K562 (cell line): ENCODE measurements at regions not wholly inside any gene's neighbourhood (a gene's known extent, or its start where the extent isn't known, plus 50 kb on each side); places are given as distances from the start of the nearest gene placed in this dataset.

Experiments used
- ATAC-seq: fragments of 200-7000 bp; cut with Tn5 transposase; 3 replicates; pipeline ENCODE4 v1.9.1; 2020; ENCODE audit warnings: moderate library complexity
- BruUV-seq: library from RNA; stranded (reverse); fragments of 400-500 nt; replicated peaks from 2 replicates; lab custom pipeline; 2021; lab: Mats Ljungman, UMichigan
- CTCF ChIA-PET: fragments of 300-600 bp; formaldehyde crosslinking; extraction: SDS; loops from one replicate; lab custom pipeline; 2021; ENCODE audit warnings: low intra/inter-chr PET ratio; lab: Yijun Ruan, JAX
- POLR2A ChIA-PET: fragments of 300-600, 350-650 bp; sonication (Branson Sonifier 250); formaldehyde crosslinking; extraction: SDS; loops from one replicate; lab custom pipeline; 2021; ENCODE audit warnings: antibody characterized with exemption, inconsistent platforms; lab: Yijun Ruan, JAX
- DNase-seq, 4 experiments: peaks; one replicate each; pipeline versions ENCODE4 v3.0.0 to v3.0.0-alpha.2; 2011 to 2018; ENCODE audit warnings: low spot score in 3 of 4, mixed read lengths in 3 of 4; ENCODE audit errors: extremely low read depth in 1 of 4
- FAIRE-seq: peaks from 2 replicates; lab custom pipeline; 2011; peaks lifted over from hg19 to GRCh38; lab: Jason Lieb, UNC
- H2AFZ ChIP-seq: 2 replicates; pipeline ENCODE4 v1.6.0; 2011; ENCODE audit warnings: low read depth, low read length, control low read depth, inconsistent platforms
- H3K27ac ChIP-seq: fragments of 200-600 bp; 3 replicates; pipeline ENCODE4 v1.8.0; 2011; ENCODE audit warnings: low read depth, mild to moderate bottlenecking, control low read depth, inconsistent platforms, low read length, moderate library complexity, mixed read lengths; ENCODE audit errors: extremely low read depth
- H3K27me3 ChIP-seq, 2 experiments: fragments of 300-600 bp in 1 of 2; 2 replicates in 1 of 2; 3 replicates in 1 of 2; pipeline versions ENCODE4 v1.6.0 to v1.8.0; 2011; ENCODE audit warnings: inconsistent platforms in 2 of 2, low read length in 2 of 2, mild to moderate bottlenecking in 1 of 2, mixed read lengths in 1 of 2, moderate library complexity in 1 of 2; ENCODE audit not compliant: control insufficient read depth in 2 of 2, insufficient read depth in 2 of 2
- H3K36me3 ChIP-seq: fragments of 300-600 bp; 3 replicates; pipeline ENCODE4 v1.8.0; 2011; ENCODE audit warnings: mild to moderate bottlenecking, low read length, inconsistent platforms; ENCODE audit not compliant: control insufficient read depth, insufficient read depth
- H3K4me1 ChIP-seq, 2 experiments: fragments of 200-600 bp in 1 of 2; replicated peaks in 1 of 2; 2 replicates in 1 of 2; 3 replicates in 1 of 2; pipeline versions ENCODE4 v1.5.1 to v1.8.0; 2011; ENCODE audit warnings: inconsistent platforms in 2 of 2, low read length in 2 of 2, mild to moderate bottlenecking in 1 of 2, mixed read lengths in 1 of 2, moderate library complexity in 1 of 2; ENCODE audit not compliant: control insufficient read depth in 2 of 2, insufficient read depth in 2 of 2
- H3K4me2 ChIP-seq: 2 replicates; pipeline ENCODE4 v1.6.1; 2011; ENCODE audit warnings: low read length, control low read depth, inconsistent platforms, mixed read lengths; ENCODE audit not compliant: insufficient read depth
- H3K4me3 ChIP-seq: fragments of 200-600 bp; sonication (generic), shearing (Covaris generic); 2 replicates; pipeline ENCODE4 v1.5.1; 2016; ENCODE audit warnings: control low read depth, inconsistent platforms
- H3K79me2 ChIP-seq: fragments of 200-600 bp; 3 replicates; pipeline ENCODE4 v1.8.0; 2011; ENCODE audit warnings: low read length, inconsistent platforms; ENCODE audit not compliant: control insufficient read depth, insufficient read depth
- H3K9ac ChIP-seq, 2 experiments: 2 replicates each; pipeline versions ENCODE4 v1.6.0 to v1.6.1; 2011; ENCODE audit warnings: low read depth in 2 of 2, low read length in 2 of 2, control low read depth in 1 of 2, inconsistent platforms in 1 of 2, mild to moderate bottlenecking in 1 of 2, mixed read lengths in 1 of 2; ENCODE audit not compliant: insufficient read depth in 1 of 2
- H3K9me1 ChIP-seq: one replicate; pipeline ENCODE4 v1.6.0; 2011; ENCODE audit warnings: inconsistent platforms, mild to moderate bottlenecking, low read length, moderate library complexity; ENCODE audit not compliant: control insufficient read depth, insufficient read depth
- H3K9me3 ChIP-seq: replicated peaks from 2 replicates; pipeline ENCODE4 v1.5.1; 2011; ENCODE audit warnings: low read depth, low read length, inconsistent platforms; ENCODE audit not compliant: control insufficient read depth, insufficient read depth
- H4K20me1 ChIP-seq: replicated peaks from 2 replicates; pipeline ENCODE4 v1.6.1; 2011; ENCODE audit warnings: low read length, inconsistent platforms, mixed read lengths; ENCODE audit not compliant: control insufficient read depth, insufficient read depth
- AFF4 ChIP-seq: sonication (generic); formaldehyde crosslinking; IDR thresholded peaks from 2 replicates; pipeline ENCODE4 v1.8.0; 2023; ENCODE audit warnings: mild to moderate bottlenecking, missing genetic modification reagents
- ARID3B ChIP-seq: fragments of 250-450 bp; sonication (Bioruptor Pico); IDR thresholded peaks from 2 replicates; pipeline ENCODE4 v1.4.0; 2020; ENCODE audit warnings: borderline replicate concordance
- CEBPG ChIP-seq, 3 experiments: fragments of 200-800 bp in 1 of 3; sonication (Bioruptor generic) in 1 of 3; sonication (generic) in 1 of 3; formaldehyde crosslinking in 1 of 3; IDR thresholded peaks in 2 of 3; conservative IDR thresholded peaks in 1 of 3; 2 replicates each; pipeline versions ENCODE4 v1.6.1 to v1.8.0; 2016 to 2022; ENCODE audit warnings: missing compliant biosample characterization in 2 of 3, missing genetic modification characterization in 2 of 3, mild to moderate bottlenecking in 1 of 3, missing genetic modification reagents in 1 of 3
- CHAMP1 ChIP-seq: fragments of 450-650 bp; IDR thresholded peaks from 2 replicates; pipeline ENCODE4 v1.6.1; 2016; ENCODE audit warnings: mild to moderate bottlenecking
- CTCF ChIP-seq, 3 experiments: IDR thresholded peaks in 2 of 3; conservative IDR thresholded peaks in 1 of 3; 2 replicates each; pipeline ENCODE4 v1.5.1; 2011 to 2012; ENCODE audit warnings: low read length in 3 of 3, mild to moderate bottlenecking in 3 of 3, control low read depth in 2 of 3, improper control_type of control experiment in 1 of 3, inconsistent platforms in 1 of 3, low read depth in 1 of 3, mixed read lengths in 1 of 3, moderate library complexity in 1 of 3; ENCODE audit not compliant: insufficient read depth in 2 of 3
- FOXP4 ChIP-seq: sonication (generic); formaldehyde crosslinking; IDR thresholded peaks from 2 replicates; pipeline ENCODE4 v1.8.0; 2022; ENCODE audit warnings: mild to moderate bottlenecking, missing genetic modification reagents, borderline replicate concordance
- ZNF764 ChIP-seq: fragments of 250-450 bp; sonication (Bioruptor Pico); IDR thresholded peaks from 2 replicates; pipeline ENCODE4 v1.4.0; 2020; ENCODE audit warnings: low read depth, mild to moderate bottlenecking, moderate library complexity
- WGBS: fragments of 100-300 bp; shearing (Covaris generic); methylation state at CpG from one replicate; pipeline ENCODE4 v1.1.6; 2016; ENCODE audit warnings: low coverage, mixed read lengths; ENCODE audit not compliant: insufficient coverage; ENCODE audit errors: missing lambda C conversion rate; 5-methylcytosine and 5-hydroxymethylcytosine counted together
- in situ Hi-C: fragments of 300-500 bp; cut with MboI; formaldehyde crosslinking; loops from 4 replicates; pipeline ENCODE4 v1.15.0; 2018; ENCODE audit warnings: inconsistent platforms, mixed read lengths
- intact Hi-C: fragments of 100-400 bp; cut with micrococcal nuclease; formaldehyde crosslinking; loops from 2 replicates; pipeline ENCODE4 v1.14.2; 2022

GRCh38 chr10:78910476-78910875 lies 158.3 kb upstream of the ZMIZ1 start:
- DNase-seq (no peak), ATAC-seq (no peak), FAIRE-seq (no peak)
- WGBS = 3% methylated on average over 2 of the region's 2 CpGs
- BruUV-seq = no TSS peak
- intact Hi-C loops = no loop called here
- Histone ChIP-seq H3K9me1 (no peaks in the 10 kb centered on the region), H3K9ac (no peak overlapping the region), H3K9me3 (no peaks in the 10 kb centered on the region), H3K79me2 (no peaks in the 10 kb centered on the region), H3K36me3 (no peaks in the 10 kb centered on the region), H3K4me1 (peaks cover 0 to 16% of the 10 kb centered on the region in 2 experiments; a peak in 1 of 5 replicates), H2AFZ (no peak overlapping the region), H3K4me3 (no peak overlapping the region), H3K27me3 (peaks cover 53 to 95% of the 10 kb centered on the region in 2 experiments), H3K4me2 (no peak overlapping the region), H4K20me1 (peaks cover 25% of the 10 kb centered on the region), H3K27ac (no peak overlapping the region)
- POLR2A ChIA-PET = no interaction called here
- CTCF ChIA-PET = no interaction called here
- in situ Hi-C loops = no loop called here
- TF ChIP-seq ZNF764 (CRISPR knock-in tag) (no peak), CEBPG (CRISPR knock-in tag; IDR thresholded peaks at IDR 0.05) (no peak), CEBPG (tag; conservative IDR thresholded peaks at IDR 0.05 in 1 of 2, IDR thresholded peaks at IDR 0.05 in 1 of 2) (no peak), CHAMP1 (no peak), FOXP4 (CRISPR knock-in tag) (no peak), CTCF (IDR thresholded peaks at IDR 0.05 in 2 of 3, conservative IDR thresholded peaks at IDR 0.05 in 1 of 3; ENCODE audit: insufficient read depth in 2 of 3, low read depth in 1 of 3, low read length in 3 of 3) (no peak), ARID3B (no peak), AFF4 (CRISPR knock-in tag) (no peak)
